HG03025 (cell line): ENCODE measurements at regions not wholly inside any gene's neighbourhood (a gene's known extent, or its start where the extent isn't known, plus 50 kb on each side); places are given as distances from the start of the nearest gene placed in this dataset.
"Not testable (repeated sequence)": the region's sequence is repeated elsewhere in the genome, so short reads cannot be mapped to it uniquely, and the experiment has no call there.

Source experiments
- ATAC-seq: cut with Tn5 transposase; IDR thresholded peaks from one replicate; pipeline ENCODE4 v1.9.1; 2021; ENCODE audit warnings: mild to moderate bottlenecking, moderate library complexity; ENCODE audit not compliant: unreplicated experiment, low FRiP score

GRCh38 chr14:84885061-84885460, 644.9 kb upstream of the FLRT2 start:
- no peak for ATAC-seq

DNA sequence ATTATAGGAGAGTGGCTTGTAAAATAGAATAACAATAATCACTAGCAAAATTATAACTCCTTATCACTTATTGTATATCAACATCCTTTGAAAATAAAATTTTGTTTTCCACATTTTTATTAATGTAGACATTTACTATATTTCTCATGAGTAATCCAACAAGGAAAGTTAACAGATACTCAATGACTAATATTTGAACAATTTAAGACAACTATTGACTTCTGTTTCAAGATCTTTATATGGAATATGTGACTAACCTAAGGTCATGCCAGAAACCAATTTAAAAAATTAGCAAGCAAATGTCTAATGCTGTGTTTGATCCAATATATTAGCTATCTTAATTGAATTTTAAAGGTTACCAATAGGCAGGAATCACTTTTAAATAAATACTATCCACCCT, 638.5 kb upstream of the FLRT2 start:
- ATAC-seq: no peak

DNA sequence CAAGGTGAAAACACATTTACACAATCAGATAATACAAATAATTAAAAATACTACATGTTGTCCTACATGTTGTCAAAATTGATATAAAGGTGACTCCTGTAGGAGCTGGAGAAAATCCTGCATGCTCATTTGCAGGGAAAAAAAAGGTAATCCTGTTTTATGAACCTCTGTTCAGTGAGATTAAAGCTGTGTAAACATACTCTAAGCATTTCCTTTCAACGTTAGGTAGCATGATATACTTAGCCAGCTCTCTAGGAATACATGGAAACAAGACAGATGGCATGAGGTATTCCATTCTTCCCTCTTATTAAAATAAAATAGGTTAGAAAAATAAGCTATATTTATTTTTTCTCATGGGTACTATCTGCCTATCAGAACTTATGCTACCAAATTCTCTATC, 635.7 kb upstream of the FLRT2 start:
- ATAC-seq: no peak

DNA sequence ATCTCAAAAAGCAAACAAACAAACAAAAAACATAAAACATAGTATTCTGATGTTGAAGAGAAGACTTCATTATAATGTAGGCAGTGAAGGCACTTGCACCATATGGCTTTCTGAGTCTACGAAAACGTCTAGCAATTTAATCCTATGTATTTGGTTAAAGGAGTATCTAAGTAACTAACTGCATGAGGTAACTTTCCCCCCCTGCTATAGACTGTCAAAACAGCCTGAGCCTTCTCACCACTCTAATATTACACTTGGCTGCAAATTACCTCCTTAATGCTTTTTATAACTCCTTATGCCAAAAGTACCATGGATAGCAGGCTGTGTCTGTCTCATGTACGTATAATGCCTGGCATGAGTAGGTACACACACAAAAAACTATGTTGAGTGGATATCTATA, 607.6 kb upstream of the FLRT2 start:
- ATAC-seq: no peak

- ATAC-seq: no peak
Observed at GRCh38 chr14:84926656-84927055, 603.3 kb upstream of the FLRT2 start.

DNA sequence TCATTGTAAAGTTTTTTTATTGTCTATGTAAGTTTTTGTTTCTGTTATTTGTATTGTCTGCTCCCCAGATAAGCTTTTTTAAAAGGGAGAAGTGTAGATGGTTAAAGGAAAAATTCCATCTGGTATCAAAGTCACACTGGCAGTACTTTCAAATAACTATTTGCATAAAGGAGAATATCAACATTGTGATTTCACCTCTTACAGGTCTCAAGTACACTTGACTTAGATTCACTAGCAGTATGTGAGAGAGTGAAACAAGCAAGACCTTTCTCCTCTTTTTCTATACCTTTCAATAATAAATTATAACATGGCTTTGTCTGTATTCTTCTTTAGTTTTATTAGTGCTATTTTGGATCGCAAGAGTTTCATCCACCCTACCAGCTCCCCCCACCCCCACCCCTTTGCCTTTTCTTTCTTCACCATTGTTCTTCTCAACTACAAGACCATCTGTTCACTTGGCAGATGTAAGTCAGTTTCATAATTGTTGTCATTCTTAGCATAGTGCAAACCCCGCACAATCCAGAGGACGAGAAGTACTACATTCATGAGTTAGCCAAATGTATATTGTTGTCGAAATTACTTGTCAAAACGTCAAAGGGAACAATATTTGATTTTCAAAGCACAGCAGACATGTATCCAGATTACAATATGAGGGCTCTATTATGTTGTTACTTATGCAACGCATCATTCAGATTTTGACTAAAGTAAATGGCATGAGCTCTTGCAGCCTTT, 602.7 kb upstream of the FLRT2 start:
- ATAC-seq: no peak

- no peak for ATAC-seq
Observed at GRCh38 chr14:84929086-84929485, 600.9 kb upstream of the FLRT2 start.

DNA sequence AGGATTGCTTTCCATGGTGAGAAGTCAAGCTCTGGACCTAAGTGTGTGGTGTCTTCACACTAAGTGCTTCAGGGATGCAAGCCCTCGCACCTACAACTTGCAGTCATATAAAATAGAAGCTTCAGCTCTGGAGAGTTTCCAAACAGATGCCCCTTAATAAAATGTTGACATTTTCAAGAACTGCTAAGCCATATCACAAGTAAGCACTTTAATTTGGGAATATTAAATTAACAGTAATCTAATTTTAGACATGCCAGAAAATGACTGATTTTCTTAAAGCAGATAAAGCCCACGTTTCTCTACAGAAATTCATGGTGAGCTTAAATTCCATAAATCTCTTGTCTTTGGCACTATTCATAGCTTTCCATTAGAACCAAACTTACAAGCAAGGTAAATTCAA, 600.1 kb upstream of the FLRT2 start:
- ATAC-seq: no peak

DNA sequence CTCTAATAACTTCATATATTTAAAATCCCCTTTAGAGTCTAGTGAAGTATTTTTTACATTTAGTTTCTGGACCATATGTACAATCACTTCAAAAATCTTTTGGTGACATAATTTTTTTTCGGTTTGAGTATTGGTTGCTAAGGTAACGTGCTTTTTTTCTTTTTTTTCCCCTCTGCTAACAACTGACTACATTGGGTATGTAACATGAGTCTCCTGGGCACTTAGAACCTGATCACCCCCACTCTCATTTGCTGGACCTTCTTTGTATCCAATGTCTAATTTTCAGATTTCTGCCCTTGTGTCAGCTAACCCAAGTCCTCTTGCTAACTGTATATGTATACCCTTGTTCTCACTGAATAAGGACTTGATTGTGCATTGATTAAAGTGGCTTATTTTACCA, 592.9 kb upstream of the FLRT2 start:
- ATAC-seq: no peak

DNA sequence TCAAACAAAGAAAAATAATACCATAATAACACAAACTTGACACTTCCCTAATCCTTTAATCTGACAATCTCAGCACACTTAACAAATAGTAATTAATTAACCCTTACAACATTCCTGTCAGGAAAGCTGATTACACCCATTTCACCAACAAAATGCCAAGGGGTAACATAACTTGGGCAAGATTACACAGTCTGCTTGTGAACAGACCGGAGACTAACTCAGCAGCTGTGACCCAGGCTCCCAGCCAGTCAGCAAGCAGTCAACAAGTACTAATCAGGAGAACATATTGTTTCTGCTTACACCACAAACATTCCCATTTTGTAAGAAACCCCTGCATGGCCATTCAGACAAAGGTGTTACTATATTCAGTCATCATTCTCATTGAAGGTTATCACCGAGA, 592.5 kb upstream of the FLRT2 start:
- no peak for ATAC-seq

- not testable (repeated sequence) for ATAC-seq
Observed at GRCh38 chr14:84944901-84945300, 585.0 kb upstream of the FLRT2 start.

- ATAC-seq: no peak
Observed at GRCh38 chr14:84959851-84960520, 570.0 kb upstream of the FLRT2 start.

GRCh38 chr14:84961637-84962036, 568.3 kb upstream of the FLRT2 start:
- ATAC-seq: no peak

GRCh38 chr14:84963518-84963917, 566.4 kb upstream of the FLRT2 start:
- ATAC-seq: no peak

DNA sequence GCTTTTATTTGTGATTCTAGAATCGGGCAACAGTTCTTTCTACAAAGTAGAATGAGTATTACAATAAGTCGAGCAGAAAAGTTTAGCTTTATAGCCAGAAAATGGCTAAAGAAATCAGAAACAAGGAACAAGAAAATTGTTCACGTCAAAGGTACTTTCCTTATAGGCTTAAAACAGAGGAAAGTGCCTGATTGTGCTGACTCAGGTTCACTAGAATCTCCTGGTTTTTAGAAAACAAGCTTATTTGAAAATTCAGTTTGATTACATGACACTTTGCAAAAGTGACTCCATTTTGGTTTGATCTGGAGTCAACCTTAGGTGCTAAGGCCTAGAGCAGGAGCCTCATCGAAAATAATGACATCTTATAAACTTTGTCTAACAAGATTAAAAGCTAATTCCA, 564.7 kb upstream of the FLRT2 start:
- no peak for ATAC-seq

DNA sequence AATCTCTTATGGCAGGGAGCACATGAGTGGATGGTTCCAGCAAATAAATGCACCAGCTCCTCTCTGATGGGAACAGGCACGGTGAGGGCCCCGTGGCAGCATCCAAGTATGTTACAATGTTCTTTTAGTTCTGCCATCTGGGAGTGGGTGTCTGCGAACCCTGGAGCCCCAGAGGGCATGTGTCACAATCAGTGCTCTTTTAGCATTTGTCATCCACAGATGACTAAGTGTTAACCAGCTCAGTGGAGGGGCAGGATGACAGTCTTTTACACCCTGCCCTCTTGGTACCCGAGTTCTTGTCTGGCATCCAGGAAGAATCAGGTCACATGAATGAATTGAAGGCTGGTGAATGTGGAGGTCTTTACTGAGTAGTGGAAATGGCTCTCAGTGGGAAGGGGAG, 560.4 kb upstream of the FLRT2 start:
- no peak for ATAC-seq

GRCh38 chr14:84975241-84975902, 554.6 kb upstream of the FLRT2 start:
- ATAC-seq: no peak

- ATAC-seq: no peak
Observed at GRCh38 chr14:84976805-84977204, 553.1 kb upstream of the FLRT2 start.

DNA sequence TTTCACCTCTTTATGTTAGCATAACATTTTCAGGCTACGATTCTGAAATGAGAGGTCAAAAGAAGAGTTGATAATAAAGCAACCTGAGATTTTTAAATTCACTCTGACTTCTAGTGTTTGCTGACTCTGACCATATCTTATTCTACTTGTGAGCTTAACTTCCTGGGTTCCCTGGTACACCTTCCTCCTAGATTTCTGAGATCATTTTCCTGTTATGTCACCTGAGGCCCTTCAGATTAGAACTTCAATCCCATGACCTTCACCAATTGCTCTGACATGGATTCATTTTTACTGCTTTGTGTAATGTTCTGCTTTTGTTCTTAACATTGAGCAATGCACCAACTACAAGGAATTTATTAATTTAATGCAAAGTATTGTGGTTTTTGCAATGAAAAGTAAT, 542.9 kb upstream of the FLRT2 start:
- no peak for ATAC-seq

DNA sequence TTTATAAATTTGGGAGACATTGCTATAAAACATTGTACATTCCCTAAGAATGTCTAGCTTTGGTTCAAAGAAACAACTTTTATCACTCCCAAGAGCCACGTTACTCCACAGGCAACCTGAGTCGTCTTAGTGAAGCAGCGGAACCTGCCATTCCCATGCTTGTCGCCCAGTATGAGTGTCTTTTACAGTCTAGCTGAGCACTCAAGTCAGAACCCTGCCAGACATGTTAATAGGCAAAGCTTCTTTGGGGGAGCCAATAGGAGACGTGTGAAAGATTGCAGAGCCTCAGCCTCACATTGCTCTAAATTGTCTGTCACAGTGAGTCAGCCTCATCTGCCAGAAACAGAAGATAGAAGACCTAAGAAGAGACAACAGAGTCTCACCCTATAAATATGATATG, 541.6 kb upstream of the FLRT2 start:
- ATAC-seq: no peak

DNA sequence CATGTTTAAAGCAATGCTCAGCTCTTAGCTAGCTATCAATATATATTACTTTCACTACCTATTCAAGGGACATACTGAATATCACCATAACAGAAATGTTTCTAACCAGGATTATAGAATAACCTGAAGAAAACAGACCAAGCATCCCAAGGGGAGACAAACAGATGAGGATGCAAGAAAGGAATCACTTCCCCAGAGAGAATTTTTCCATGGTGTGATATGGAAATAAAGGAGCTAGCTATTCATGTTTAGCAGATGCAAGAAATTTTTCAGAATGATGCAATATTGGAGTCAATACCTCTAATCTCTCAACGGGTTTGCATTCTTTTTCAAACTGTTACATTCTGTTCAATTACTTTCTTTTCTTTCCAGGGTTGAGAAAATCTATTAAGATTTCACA, 538.9 kb upstream of the FLRT2 start:
- no peak for ATAC-seq

DNA sequence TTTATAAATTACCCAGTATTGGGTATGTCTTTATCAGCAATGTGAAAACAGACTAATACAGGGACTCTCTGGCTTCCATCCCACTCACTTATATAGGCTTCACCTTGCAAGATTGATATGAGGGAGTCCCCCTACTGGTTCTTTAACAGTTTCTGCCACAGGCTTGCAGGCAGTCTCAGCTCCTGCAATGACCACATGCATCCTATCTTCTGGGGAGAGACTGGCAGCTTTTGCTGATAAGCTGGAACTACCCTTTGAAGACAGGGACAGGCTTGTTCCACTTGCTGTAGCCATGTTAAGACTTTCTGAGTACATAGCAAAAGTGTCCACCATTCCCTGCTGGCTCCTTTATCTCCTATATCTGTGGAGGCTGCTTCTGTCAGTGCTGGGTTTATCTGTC, 531.7 kb upstream of the FLRT2 start:
- ATAC-seq: no peak
